ENCODE measurements at regions not wholly inside any gene's neighbourhood (a gene's known extent, or its start where the extent isn't known, plus 50 kb on each side); places are given as distances from the start of the nearest gene placed in this dataset.

- Histone ChIP-seq H4K91ac (ENCODE audit: insufficient read depth, low read depth, low read length) (no peak overlapping the region), H4K5ac (ENCODE audit: low read depth, low read length) (no peak overlapping the region), H3K9ac (ENCODE audit: low read depth, low read length) (no peak overlapping the region), H3K27me3 (ENCODE audit: control insufficient read depth, insufficient read depth, low read length) (no peaks in the 10 kb centered on the region), H2AK5ac (ENCODE audit: low read depth, low read length) (no peak overlapping the region), H3K4me3 (ENCODE audit: insufficient read depth, low read depth, low read length) (no peak overlapping the region), H2BK15ac (ENCODE audit: low read depth, low read length) (no peak overlapping the region), H3K4ac (ENCODE audit: low read depth, low read length) (no peak overlapping the region), H3K9me3 (ENCODE audit: control insufficient read depth, insufficient read depth, low read length) (no peaks in the 10 kb centered on the region), H2BK120ac (ENCODE audit: low read depth, low read length) (no peak overlapping the region), H3K9me1 (ENCODE audit: insufficient read depth, low read length) (no peaks in the 10 kb centered on the region), H3K4me1 (ENCODE audit: control insufficient read depth, insufficient read depth, low read length) (no peaks in the 10 kb centered on the region; the same call in 1 of the 2 replicates), H2AK9ac (replicated peaks; ENCODE audit: low read depth, low read length, poor library complexity) (no peak overlapping the region), H3K23ac (ENCODE audit: low read depth, low read length) (no peak overlapping the region), H4K20me1 (ENCODE audit: insufficient read depth, low read length) (no peaks in the 10 kb centered on the region), H3K56ac (ENCODE audit: extremely low read depth, insufficient read depth, low read length) (no peak overlapping the region), H3K14ac (replicated peaks; ENCODE audit: low read depth, low read length) (no peak overlapping the region), H2BK5ac (ENCODE audit: low read depth, low read length, poor library complexity, severe bottlenecking) (no peak overlapping the region), H2AFZ (replicated peaks; ENCODE audit: low read length, poor library complexity) (no peak overlapping the region), H4K8ac (ENCODE audit: low read depth in 2 of 2, low read length in 2 of 2) (no peak overlapping the region), H2BK20ac (ENCODE audit: low read depth, low read length) (no peak overlapping the region), H3K18ac (ENCODE audit: low read depth, low read length) (no peak overlapping the region), H3K36me3 (ENCODE audit: control insufficient read depth, insufficient read depth, low read length) (no peaks in the 10 kb centered on the region), H3K27ac (ENCODE audit: insufficient read depth, low read length) (no peak overlapping the region), H3K79me1 (ENCODE audit: low read depth in 1 of 2, low read length in 2 of 2) (no peaks in the 10 kb centered on the region; a peak in 1 of 4 replicates), H3K4me2 (ENCODE audit: low read depth, low read length) (no peak overlapping the region)
- dilution Hi-C loops (cut with HindIII; ENCODE audit: low sequenced_read_pairs, unreplicated experiment) = no loop called here
- in situ Hi-C loops (cut with MboI; ENCODE audit: low sequenced_read_pairs) = no loop called here
- CTCF ChIA-PET = interaction anchor here (0.7 kb wide), 1 partner anchor 19 kb away, joined by 4 read pairs; no protein-coding TSS in a partner anchor
- POLR2A ChIA-PET (ENCODE audit: unreplicated experiment) = no interaction called here
- TF ChIP-seq POLR2A (IDR thresholded peaks at IDR 0.05; ENCODE audit: low read depth, low read length) (no peak), NFE2L2 (IDR thresholded peaks at IDR 0.05; ENCODE audit: low read depth, low read length) (no peak), CHD1 (IDR thresholded peaks at IDR 0.05; ENCODE audit: low read depth, low read length) (no peak), MXI1 (IDR thresholded peaks at IDR 0.05; ENCODE audit: borderline replicate concordance, low read depth, low read length) (no peak), FOS (IDR thresholded peaks at IDR 0.05; ENCODE audit: low read depth, low read length) (no peak), RCOR1 (IDR thresholded peaks at IDR 0.05; ENCODE audit: insufficient replicate concordance, low read length) (no peak), MAZ (IDR thresholded peaks at IDR 0.05; ENCODE audit: borderline replicate concordance, low read depth, low read length) (no peak), USF2 (IDR thresholded peaks at IDR 0.05; ENCODE audit: low read depth, low read length) (no peak), BHLHE40 (IDR thresholded peaks at IDR 0.05; ENCODE audit: low read depth, low read length) (no peak), RAD21 (IDR thresholded peaks at IDR 0.05; ENCODE audit: low read length) (no peak), SMC3 (IDR thresholded peaks at IDR 0.05; ENCODE audit: low read depth, low read length) (no peak), RFX5 (IDR thresholded peaks at IDR 0.05; ENCODE audit: low read depth, low read length) (no peak), ELK1 (IDR thresholded peaks at IDR 0.05; ENCODE audit: borderline replicate concordance, low read depth, low read length) (no peak), MAFK (IDR thresholded peaks at IDR 0.05; ENCODE audit: low read depth, low read length) (no peak), CEBPB (IDR thresholded peaks at IDR 0.05; ENCODE audit: low read depth, low read length) (no peak), CTCF (conservative IDR thresholded peaks at IDR 0.05; ENCODE audit: low read depth, low read length) (no peak)
- ATAC-seq (ENCODE audit: low read depth) (no peak), DNase-seq (no peak)
- 60% methylated on average over 1 of the region's 1 CpG; no CpG with 5 or more reads in 1 of the 2 experiments for WGBS, 2 experiments (ENCODE audit: extremely low coverage in 2 of 2, insufficient read length in 1 of 2)
- intact Hi-C loops (cut with micrococcal nuclease) = no loop called here
- no TSS peak for BruUV-seq (replicated peaks)
Observed at GRCh38 chr2:180513389-180513788, 467.0 kb upstream of the UBE2E3 start.
